ENCODE measurements at regions not wholly inside any gene's neighbourhood (a gene's known extent, or its start where the extent isn't known, plus 50 kb on each side); places are given as distances from the start of the nearest gene placed in this dataset.

- no peak for TF ChIP-seq EZH2 (IDR thresholded peaks at IDR 0.05; ENCODE audit: low read length, missing control alignments)
- TF ChIP-seq, protein P1, sequence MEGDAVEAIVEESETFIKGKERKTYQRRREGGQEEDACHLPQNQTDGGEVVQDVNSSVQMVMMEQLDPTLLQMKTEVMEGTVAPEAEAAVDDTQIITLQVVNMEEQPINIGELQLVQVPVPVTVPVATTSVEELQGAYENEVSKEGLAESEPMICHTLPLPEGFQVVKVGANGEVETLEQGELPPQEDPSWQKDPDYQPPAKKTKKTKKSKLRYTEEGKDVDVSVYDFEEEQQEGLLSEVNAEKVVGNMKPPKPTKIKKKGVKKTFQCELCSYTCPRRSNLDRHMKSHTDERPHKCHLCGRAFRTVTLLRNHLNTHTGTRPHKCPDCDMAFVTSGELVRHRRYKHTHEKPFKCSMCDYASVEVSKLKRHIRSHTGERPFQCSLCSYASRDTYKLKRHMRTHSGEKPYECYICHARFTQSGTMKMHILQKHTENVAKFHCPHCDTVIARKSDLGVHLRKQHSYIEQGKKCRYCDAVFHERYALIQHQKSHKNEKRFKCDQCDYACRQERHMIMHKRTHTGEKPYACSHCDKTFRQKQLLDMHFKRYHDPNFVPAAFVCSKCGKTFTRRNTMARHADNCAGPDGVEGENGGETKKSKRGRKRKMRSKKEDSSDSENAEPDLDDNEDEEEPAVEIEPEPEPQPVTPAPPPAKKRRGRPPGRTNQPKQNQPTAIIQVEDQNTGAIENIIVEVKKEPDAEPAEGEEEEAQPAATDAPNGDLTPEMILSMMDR (conservative IDR thresholded peaks at IDR 0.05 in 1 of 2, IDR thresholded peaks at IDR 0.05 in 1 of 2; ENCODE audit: low read depth in 1 of 2, low read length in 2 of 2) = no peak
Measured at GRCh38 chrX:144592036-144592435, 655.3 kb upstream of the SPANXN1 start.

All from fibroblast of lung (primary cell).